ENCODE measurements at regions not wholly inside any gene's neighbourhood (a gene's known extent, or its start where the extent isn't known, plus 50 kb on each side); places are given as distances from the start of the nearest gene placed in this dataset.

DNA sequence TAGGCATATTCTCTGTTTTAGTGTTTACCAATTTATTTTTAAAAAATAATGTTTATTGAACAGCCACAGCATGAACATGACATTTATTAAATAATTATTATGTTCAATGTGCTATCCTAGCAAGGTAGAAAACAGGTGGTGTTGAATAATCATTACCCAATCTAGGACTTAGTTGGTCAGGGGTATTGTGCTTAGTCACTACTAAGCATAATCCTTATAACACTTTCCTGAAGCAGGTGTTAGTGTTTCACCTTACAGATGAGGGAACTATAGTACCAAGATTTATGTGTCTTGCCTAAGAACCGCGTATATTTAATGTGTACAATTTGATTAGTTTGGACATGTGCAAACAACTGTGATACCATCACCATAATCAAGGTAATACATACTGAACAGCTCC lies 1387.2 kb upstream of the ACO1 start:
- Histone ChIP-seq H3K27me3 (ENCODE audit: insufficient read depth, low read depth) (no peaks in the 10 kb centered on the region), H3K27ac (no peak overlapping the region), H3K4me3 (no peak overlapping the region), H3K36me3 (ENCODE audit: low read depth) (no peaks in the 10 kb centered on the region), H3K9me2 (ENCODE audit: insufficient read depth) (no peaks in the 10 kb centered on the region), H3K4me2 (no peak overlapping the region), H3K4me1 (replicated peaks; ENCODE audit: insufficient read depth) (no peaks in the 10 kb centered on the region), H2AFZ (no peak overlapping the region), H3F3A (ENCODE audit: insufficient read depth, low read depth) (no peaks in the 10 kb centered on the region), H4K20me1 (ENCODE audit: insufficient read depth) (no peaks in the 10 kb centered on the region), H3K79me2 (ENCODE audit: low read depth) (no peaks in the 10 kb centered on the region), H3K9me3 (ENCODE audit: insufficient read depth, low read depth) (no peaks in the 10 kb centered on the region)
- ChIA-PET POLR2A (ENCODE audit: unreplicated experiment) (no interaction called here), CTCF (no interaction called here)
- no peak for TF ChIP-seq EZH2 (IDR thresholded peaks at IDR 0.05; ENCODE audit: low read depth)
- TF ChIP-seq, protein P1, sequence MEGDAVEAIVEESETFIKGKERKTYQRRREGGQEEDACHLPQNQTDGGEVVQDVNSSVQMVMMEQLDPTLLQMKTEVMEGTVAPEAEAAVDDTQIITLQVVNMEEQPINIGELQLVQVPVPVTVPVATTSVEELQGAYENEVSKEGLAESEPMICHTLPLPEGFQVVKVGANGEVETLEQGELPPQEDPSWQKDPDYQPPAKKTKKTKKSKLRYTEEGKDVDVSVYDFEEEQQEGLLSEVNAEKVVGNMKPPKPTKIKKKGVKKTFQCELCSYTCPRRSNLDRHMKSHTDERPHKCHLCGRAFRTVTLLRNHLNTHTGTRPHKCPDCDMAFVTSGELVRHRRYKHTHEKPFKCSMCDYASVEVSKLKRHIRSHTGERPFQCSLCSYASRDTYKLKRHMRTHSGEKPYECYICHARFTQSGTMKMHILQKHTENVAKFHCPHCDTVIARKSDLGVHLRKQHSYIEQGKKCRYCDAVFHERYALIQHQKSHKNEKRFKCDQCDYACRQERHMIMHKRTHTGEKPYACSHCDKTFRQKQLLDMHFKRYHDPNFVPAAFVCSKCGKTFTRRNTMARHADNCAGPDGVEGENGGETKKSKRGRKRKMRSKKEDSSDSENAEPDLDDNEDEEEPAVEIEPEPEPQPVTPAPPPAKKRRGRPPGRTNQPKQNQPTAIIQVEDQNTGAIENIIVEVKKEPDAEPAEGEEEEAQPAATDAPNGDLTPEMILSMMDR (conservative IDR thresholded peaks at IDR 0.05): no peak
- no peak for DNase-seq
- BruUV-seq (replicated peaks): no TSS peak
- intact Hi-C loops (cut with micrococcal nuclease; ENCODE audit: unreplicated experiment): no loop called here

DNA sequence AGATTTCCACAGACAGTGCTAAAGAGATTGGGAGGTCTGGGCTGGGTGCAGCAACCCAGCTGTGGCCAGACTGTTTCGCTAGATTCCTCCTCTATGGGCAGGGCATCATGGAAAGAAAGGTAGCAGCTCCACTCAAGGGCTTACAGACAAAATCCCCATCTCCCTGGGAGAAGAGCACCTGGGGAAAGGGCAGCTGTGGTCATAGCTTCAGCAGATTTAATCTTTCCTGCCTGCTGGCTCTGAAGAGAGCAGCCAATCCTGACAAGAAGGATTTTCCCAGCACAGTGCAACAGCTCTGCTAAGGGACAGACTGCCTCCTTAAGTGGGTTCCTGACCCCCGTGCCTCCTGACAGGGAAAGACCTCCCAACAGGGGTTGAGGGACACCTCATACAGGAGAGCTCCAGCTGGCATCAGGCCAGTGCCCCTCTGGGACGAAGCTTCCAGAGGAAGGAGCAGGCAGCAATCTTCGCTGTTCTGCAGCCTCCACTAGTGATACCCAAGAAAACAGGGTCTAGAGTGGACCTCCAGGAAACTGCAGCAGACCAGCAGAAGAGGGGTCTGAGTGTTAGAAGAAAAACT lies 1379.3 kb upstream of the ACO1 start:
- no peaks in the 10 kb centered on the region for H3K36me3 ChIP-seq (ENCODE audit: low read depth)
- H3F3A ChIP-seq (ENCODE audit: insufficient read depth, low read depth): no peaks in the 10 kb centered on the region
- ChIA-PET CTCF (no interaction called here), POLR2A (ENCODE audit: unreplicated experiment) (no interaction called here)
- H3K27ac ChIP-seq: no peak overlapping the region
- no peak overlapping the region for H2AFZ ChIP-seq
- no TSS peak for BruUV-seq (replicated peaks)
- no peak overlapping the region for H3K4me3 ChIP-seq
- no peaks in the 10 kb centered on the region for H4K20me1 ChIP-seq (ENCODE audit: insufficient read depth)
- no peak for DNase-seq
- no peaks in the 10 kb centered on the region for H3K27me3 ChIP-seq (ENCODE audit: insufficient read depth, low read depth)
- no peaks in the 10 kb centered on the region for H3K9me3 ChIP-seq (ENCODE audit: insufficient read depth, low read depth)
- no peaks in the 10 kb centered on the region for H3K9me2 ChIP-seq (ENCODE audit: insufficient read depth)
- H3K4me1 ChIP-seq (replicated peaks; ENCODE audit: insufficient read depth): no peaks in the 10 kb centered on the region
- no peak for TF ChIP-seq EZH2 (IDR thresholded peaks at IDR 0.05; ENCODE audit: low read depth)
- TF ChIP-seq, protein P1 (conservative IDR thresholded peaks at IDR 0.05): no peak
- no peak overlapping the region for H3K4me2 ChIP-seq
- intact Hi-C loops (cut with micrococcal nuclease; ENCODE audit: unreplicated experiment): no loop called here
- no peaks in the 10 kb centered on the region for H3K79me2 ChIP-seq (ENCODE audit: low read depth)

DNA sequence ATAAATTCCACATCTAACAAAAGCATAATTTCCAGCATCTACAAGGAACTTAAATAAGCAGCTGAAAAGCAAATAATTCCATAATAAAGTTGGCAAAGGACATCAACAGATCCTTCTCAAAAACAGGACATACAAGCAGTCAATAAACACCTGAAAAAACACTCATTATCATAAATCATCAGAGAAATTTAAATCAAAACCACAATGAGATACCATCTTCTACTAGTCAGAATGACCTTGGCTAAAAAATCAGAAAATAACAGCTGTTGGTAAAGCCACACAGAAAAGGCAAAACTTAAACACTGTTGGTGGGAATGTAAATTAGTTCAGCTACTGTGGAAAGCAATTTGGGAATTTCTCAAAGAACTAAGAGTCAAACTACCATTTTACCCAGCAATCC lies 1371.1 kb upstream of the ACO1 start:
- Histone ChIP-seq H3K79me2 (ENCODE audit: low read depth) (no peaks in the 10 kb centered on the region), H3K4me3 (no peak overlapping the region), H4K20me1 (ENCODE audit: insufficient read depth) (no peaks in the 10 kb centered on the region), H3K9me2 (ENCODE audit: insufficient read depth) (no peaks in the 10 kb centered on the region), H3K36me3 (ENCODE audit: low read depth) (no peaks in the 10 kb centered on the region), H3F3A (ENCODE audit: insufficient read depth, low read depth) (no peaks in the 10 kb centered on the region), H3K4me2 (no peak overlapping the region), H3K27me3 (ENCODE audit: insufficient read depth, low read depth) (no peaks in the 10 kb centered on the region), H2AFZ (no peak overlapping the region), H3K9me3 (ENCODE audit: insufficient read depth, low read depth) (no peaks in the 10 kb centered on the region), H3K4me1 (replicated peaks; ENCODE audit: insufficient read depth) (no peaks in the 10 kb centered on the region), H3K27ac (no peak overlapping the region)
- POLR2A ChIA-PET (ENCODE audit: unreplicated experiment): no interaction called here
- DNase-seq: no peak
- no TSS peak for BruUV-seq (replicated peaks)
- CTCF ChIA-PET: no interaction called here
- intact Hi-C loops (cut with micrococcal nuclease; ENCODE audit: unreplicated experiment): no loop called here
- TF ChIP-seq, protein P1 (conservative IDR thresholded peaks at IDR 0.05): no peak
- no peak for TF ChIP-seq EZH2 (IDR thresholded peaks at IDR 0.05; ENCODE audit: low read depth)

Measured in PC-9 (cell line).